Body of pancreas (tissue), 4 donors: ENCODE measurements at regions not wholly inside any gene's neighbourhood (a gene's known extent, or its start where the extent isn't known, plus 50 kb on each side); places are given as distances from the start of the nearest gene placed in this dataset.

Source experiments
- ATAC-seq: fragments of 150-250 bp; one replicate; pipeline ENCODE4 v1.9.1; 2016
- DNase-seq, 4 donors: peaks; one replicate each; pipeline ENCODE4 v3.0.0-alpha.2; 2019
- H3K27ac ChIP-seq, 4 donors: fragments of 200-600 bp; sonication (generic); 1 replicate in 3 of 4; 2 replicates in 1 of 4; pipeline versions ENCODE4 v1.5.1 to v1.6.1; 2016 to 2019; ENCODE audit warnings: mild to moderate bottlenecking in 1 of 4, mixed read lengths in 1 of 4, moderate library complexity in 1 of 4
- H3K27me3 ChIP-seq, 2 donors: fragments of 200-600 bp; sonication (generic); one replicate each; pipeline ENCODE4 v1.6.0; 2016; ENCODE audit warnings: mild to moderate bottlenecking in 1 of 2
- H3K36me3 ChIP-seq, 2 donors: fragments of 200-600 bp; sonication (generic); replicated peaks in 1 of 2; 2 replicates each; pipeline ENCODE4 v1.5.1; 2016; ENCODE audit warnings: low read depth in 2 of 2; ENCODE audit not compliant: insufficient read depth in 1 of 2
- H3K4me1 ChIP-seq: fragments of 200-600 bp; sonication (generic); one replicate; pipeline ENCODE4 v1.6.0; 2016
- H3K4me3 ChIP-seq, 2 donors: fragments of 200-600 bp; sonication (generic); 1 replicate in 1 of 2; 2 replicates in 1 of 2; pipeline ENCODE4 v1.5.1; 2016 to 2019
- H3K9me3 ChIP-seq, 3 donors: fragments of 200-600 bp; sonication (generic); 1 replicate in 2 of 3; 2 replicates in 1 of 3; pipeline ENCODE4 v1.5.1; 2016
- POLR2A ChIP-seq, 3 donors: fragments of 450-650 bp; IDR thresholded peaks; one replicate each; pipeline ENCODE4 v1.6.1; 2016; ENCODE audit warnings: antibody characterized with exemption in 3 of 3, mild to moderate bottlenecking in 2 of 3
- WGBS, 2 donors: methylation state at CpG; one replicate each; pipeline ENCODE4 v1.1.5; 2017; 5-methylcytosine and 5-hydroxymethylcytosine counted together
- intact Hi-C: fragments of 100-400 bp; cut with DNase I; formaldehyde crosslinking; loops from one replicate; pipeline ENCODE4 v1.15.1; 2023
- TF ChIP-seq, protein P1 (sequence below), 7 experiments: fragments of 450-650 bp in 4 of 7; fragments of 200-600 bp in 3 of 7; sonication (generic) in 3 of 7; IDR thresholded peaks; one replicate each; pipeline ENCODE4 v1.5.1; 2016 to 2019; ENCODE audit warnings: antibody characterized with exemption in 7 of 7

DNA sequence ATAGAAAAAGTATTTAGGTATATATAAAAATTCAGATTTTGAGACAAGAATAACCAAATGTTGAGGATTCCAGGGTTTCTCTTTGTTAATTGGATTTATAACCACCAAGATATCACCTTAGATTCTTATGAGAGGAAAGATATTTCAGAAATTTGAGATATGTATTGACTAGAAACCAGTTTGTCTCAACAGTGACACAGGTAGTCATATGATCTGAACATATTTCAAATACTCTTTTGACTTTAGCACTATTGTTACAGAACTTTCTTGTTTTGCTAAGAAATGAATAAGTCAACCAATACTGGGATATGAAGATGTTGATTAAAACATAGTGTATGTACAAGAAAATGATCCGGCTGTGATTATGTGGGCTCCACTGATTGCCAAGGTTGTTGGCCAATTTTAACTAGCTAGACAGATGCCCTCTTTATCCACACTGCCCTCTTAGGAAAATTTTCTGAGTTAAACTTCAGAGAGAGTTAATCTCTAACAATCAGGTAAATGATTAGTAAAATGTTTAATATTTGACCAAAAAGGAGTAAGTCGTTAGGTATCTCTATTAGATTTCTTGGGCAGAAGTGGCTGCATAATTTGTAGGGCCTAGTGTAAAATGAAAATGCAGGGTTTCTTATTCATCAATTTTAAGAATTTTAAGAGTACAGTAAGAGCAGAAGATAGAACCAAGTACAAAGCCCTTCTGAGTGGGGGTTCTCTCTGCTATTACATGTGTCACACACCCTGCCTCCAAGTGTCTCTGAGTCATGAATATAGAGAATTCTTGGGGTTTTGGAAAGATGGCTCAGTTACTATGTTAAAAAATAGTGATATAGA, 376.0 kb downstream of the TFEC start:
- Histone ChIP-seq H3K27ac (peak overlapping the region in 3 of 4 donors; percentile 10 to 41 (median 19)), H3K27me3 (no peaks in the 10 kb centered on the region), H3K36me3 (no peaks in the 10 kb centered on the region), H3K4me3 (no peak overlapping the region), H3K4me1 (no peaks in the 10 kb centered on the region), H3K9me3 (no peaks in the 10 kb centered on the region)
- intact Hi-C loops: no loop called here
- no peak for TF ChIP-seq POLR2A (IDR thresholded peaks at IDR 0.05)
- ATAC-seq (peak; percentile 68), DNase-seq (no peak)
- 20 to 24% methylated on average over 2 of the region's 2 CpGs for WGBS, 2 donors

DNA sequence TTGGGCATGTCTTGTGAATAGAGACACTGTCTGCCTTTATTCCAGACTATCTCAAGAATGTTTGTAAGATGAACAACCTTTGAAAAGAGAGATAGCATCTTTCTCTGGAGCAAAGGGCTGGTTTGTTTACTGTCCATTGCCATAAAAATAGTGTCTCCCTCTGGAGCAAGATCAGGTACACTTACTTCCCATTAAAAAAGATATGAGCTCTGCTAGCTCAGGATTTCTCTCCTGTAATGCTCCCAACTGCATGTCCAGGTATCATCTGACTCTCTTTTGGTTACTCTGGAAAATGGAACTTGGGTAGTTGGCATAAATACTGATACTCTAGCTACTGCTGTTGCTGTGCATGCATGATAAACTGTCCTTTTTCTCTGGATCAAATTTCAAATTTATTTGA, 381.1 kb downstream of the TFEC start:
- TF ChIP-seq POLR2A (IDR thresholded peaks at IDR 0.05): no peak
- TF ChIP-seq, protein P1, sequence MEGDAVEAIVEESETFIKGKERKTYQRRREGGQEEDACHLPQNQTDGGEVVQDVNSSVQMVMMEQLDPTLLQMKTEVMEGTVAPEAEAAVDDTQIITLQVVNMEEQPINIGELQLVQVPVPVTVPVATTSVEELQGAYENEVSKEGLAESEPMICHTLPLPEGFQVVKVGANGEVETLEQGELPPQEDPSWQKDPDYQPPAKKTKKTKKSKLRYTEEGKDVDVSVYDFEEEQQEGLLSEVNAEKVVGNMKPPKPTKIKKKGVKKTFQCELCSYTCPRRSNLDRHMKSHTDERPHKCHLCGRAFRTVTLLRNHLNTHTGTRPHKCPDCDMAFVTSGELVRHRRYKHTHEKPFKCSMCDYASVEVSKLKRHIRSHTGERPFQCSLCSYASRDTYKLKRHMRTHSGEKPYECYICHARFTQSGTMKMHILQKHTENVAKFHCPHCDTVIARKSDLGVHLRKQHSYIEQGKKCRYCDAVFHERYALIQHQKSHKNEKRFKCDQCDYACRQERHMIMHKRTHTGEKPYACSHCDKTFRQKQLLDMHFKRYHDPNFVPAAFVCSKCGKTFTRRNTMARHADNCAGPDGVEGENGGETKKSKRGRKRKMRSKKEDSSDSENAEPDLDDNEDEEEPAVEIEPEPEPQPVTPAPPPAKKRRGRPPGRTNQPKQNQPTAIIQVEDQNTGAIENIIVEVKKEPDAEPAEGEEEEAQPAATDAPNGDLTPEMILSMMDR (IDR thresholded peaks at IDR 0.05): no peak
- no peaks in the 10 kb centered on the region for H3K4me1 ChIP-seq
- intact Hi-C loops: no loop called here
- H3K27ac ChIP-seq: no peak overlapping the region
- DNase-seq: no peak
- H3K4me3 ChIP-seq: no peak overlapping the region
- no peak for ATAC-seq
- H3K36me3 ChIP-seq: no peaks in the 10 kb centered on the region
- no peaks in the 10 kb centered on the region for H3K9me3 ChIP-seq
- no peaks in the 10 kb centered on the region for H3K27me3 ChIP-seq

DNA sequence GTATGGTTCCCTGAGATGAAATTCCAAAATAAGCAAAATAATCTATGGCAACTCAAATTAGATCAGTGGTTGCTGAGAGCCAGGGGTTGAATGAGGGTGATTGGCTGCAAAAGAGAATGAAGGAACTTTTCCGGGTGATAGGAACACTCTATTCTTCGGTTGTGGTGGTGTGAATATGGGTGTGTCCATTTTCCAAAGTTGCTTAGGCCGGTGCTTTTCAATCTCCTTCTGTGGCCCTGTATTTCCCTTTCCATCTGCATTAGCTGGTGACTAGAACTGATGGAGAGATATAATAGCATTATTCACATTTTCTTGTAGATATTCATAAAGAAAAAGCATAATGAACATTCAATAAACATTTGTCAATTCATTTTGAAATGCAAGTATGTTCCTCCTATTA, 382.9 kb downstream of the TFEC start:
- TF ChIP-seq, protein P1 (IDR thresholded peaks at IDR 0.05): no peak
- no peak for TF ChIP-seq POLR2A (IDR thresholded peaks at IDR 0.05)
- no peaks in the 10 kb centered on the region for H3K9me3 ChIP-seq
- intact Hi-C loops: no loop called here
- no peaks in the 10 kb centered on the region for H3K36me3 ChIP-seq
- H3K27ac ChIP-seq: no peak overlapping the region
- H3K4me1 ChIP-seq: no peaks in the 10 kb centered on the region
- no peaks in the 10 kb centered on the region for H3K27me3 ChIP-seq
- DNase-seq: no peak
- no peak for ATAC-seq
- 88 to 89% methylated on average over 3 of the region's 3 CpGs for WGBS, 2 donors
- H3K4me3 ChIP-seq: no peak overlapping the region

DNA sequence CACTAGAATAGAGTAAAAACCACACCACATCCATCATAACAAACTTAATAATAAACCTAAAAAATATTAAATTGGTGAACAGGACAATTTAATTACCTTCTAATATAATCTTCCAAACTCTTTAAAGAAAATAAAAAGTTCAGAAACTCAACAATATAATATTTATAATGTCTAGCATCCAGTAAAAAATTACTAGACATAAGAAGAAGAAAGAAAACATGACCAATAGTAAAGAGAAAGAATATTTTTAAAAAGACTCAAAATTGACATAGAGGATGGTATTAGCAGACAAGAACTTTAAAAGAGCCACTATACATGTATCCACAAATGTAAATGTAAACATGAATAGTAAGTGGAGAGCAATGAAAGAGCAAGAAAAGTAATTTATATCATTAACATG, 388.4 kb downstream of the TFEC start:
- no peaks in the 10 kb centered on the region for H3K9me3 ChIP-seq
- no peak for ATAC-seq
- no peak overlapping the region for H3K27ac ChIP-seq
- H3K4me3 ChIP-seq: no peak overlapping the region
- no peaks in the 10 kb centered on the region for H3K27me3 ChIP-seq
- no peaks in the 10 kb centered on the region for H3K36me3 ChIP-seq
- intact Hi-C loops: no loop called here
- DNase-seq: no peak
- TF ChIP-seq, protein P1 (IDR thresholded peaks at IDR 0.05): no peak
- TF ChIP-seq POLR2A (IDR thresholded peaks at IDR 0.05): no peak
- H3K4me1 ChIP-seq: no peaks in the 10 kb centered on the region

DNA sequence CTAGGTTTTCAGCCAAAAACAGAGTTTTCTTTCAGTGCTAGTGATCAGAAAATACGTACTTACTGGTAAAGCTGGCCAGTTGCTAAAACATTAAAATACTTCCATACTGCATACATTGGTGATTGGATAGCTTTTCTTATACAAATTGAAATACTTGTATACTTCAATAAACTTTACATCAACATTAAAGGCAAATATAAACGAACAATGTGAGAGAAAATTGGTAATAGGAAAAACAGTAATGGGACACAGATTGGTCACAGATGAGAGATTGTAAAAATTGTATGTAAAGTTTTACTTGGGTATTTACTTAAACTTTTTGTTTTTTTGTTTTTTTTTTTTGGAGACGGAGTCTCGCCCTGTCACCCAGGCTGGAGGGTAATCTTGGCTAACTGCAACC, 391.7 kb downstream of the TFEC start:
- Histone ChIP-seq H3K36me3 (no peaks in the 10 kb centered on the region), H3K4me1 (peaks cover 6% of the 10 kb centered on the region), H3K4me3 (no peak overlapping the region), H3K27ac (no peak overlapping the region), H3K27me3 (no peaks in the 10 kb centered on the region), H3K9me3 (no peaks in the 10 kb centered on the region)
- TF ChIP-seq POLR2A (IDR thresholded peaks at IDR 0.05): no peak
- TF ChIP-seq, protein P1 (IDR thresholded peaks at IDR 0.05): no peak
- DNase-seq (no peak), ATAC-seq (no peak)
- intact Hi-C loops: no loop called here
- WGBS, 2 donors: 76 to 83% methylated on average over 4 of the region's 4 CpGs
